ENCODE measurements at regions not wholly inside any gene's neighbourhood (a gene's known extent, or its start where the extent isn't known, plus 50 kb on each side); places are given as distances from the start of the nearest gene placed in this dataset.
A peak's percentile ranks its signal among the peaks of the same experiment; 100 is the strongest.

DNA sequence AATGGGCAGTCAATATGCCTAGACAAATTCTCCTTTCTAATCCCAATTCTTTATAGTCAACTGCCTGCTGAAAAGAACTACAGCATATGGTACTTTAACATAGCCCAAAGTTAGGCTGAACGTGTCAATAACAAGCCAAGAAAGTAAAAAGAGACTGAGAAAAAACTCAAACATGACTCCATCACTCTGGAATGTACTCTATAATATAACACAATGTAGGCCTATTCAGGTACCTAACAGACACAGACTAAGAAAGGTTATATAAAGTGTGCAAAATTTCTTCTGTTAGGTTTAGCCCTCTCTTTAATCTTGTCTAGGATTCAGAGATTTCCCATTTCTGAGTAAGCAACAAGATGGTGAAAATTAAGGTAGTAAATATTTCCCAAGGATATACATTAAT is 209.7 kb upstream of the PRR16 start:
- Histone ChIP-seq H3K4me3 (ENCODE audit: insufficient read depth, low read length) (no peak overlapping the region), H3K27me3 (ENCODE audit: insufficient read depth, low read length) (no peaks in the 10 kb centered on the region), H3K79me2 (ENCODE audit: insufficient read depth, low read length) (no peaks in the 10 kb centered on the region), H4K20me1 (ENCODE audit: insufficient read depth, low read length) (no peaks in the 10 kb centered on the region), H3K9me3 (ENCODE audit: low read depth, low read length) (no peaks in the 10 kb centered on the region), H3K4me2 (ENCODE audit: insufficient read depth, low read length) (no peak overlapping the region), H3K36me3 (ENCODE audit: insufficient read depth, low read length) (no peaks in the 10 kb centered on the region), H3K4me1 (ENCODE audit: insufficient read depth, low read length) (no peaks in the 10 kb centered on the region), H3K27ac (ENCODE audit: low read depth, low read length) (no peak overlapping the region), H2AFZ (ENCODE audit: low read length) (no peak overlapping the region)
- DNase-seq (ENCODE audit: insufficient read length, low spot score, missing footprints) = no peak
- TF ChIP-seq, protein P1, sequence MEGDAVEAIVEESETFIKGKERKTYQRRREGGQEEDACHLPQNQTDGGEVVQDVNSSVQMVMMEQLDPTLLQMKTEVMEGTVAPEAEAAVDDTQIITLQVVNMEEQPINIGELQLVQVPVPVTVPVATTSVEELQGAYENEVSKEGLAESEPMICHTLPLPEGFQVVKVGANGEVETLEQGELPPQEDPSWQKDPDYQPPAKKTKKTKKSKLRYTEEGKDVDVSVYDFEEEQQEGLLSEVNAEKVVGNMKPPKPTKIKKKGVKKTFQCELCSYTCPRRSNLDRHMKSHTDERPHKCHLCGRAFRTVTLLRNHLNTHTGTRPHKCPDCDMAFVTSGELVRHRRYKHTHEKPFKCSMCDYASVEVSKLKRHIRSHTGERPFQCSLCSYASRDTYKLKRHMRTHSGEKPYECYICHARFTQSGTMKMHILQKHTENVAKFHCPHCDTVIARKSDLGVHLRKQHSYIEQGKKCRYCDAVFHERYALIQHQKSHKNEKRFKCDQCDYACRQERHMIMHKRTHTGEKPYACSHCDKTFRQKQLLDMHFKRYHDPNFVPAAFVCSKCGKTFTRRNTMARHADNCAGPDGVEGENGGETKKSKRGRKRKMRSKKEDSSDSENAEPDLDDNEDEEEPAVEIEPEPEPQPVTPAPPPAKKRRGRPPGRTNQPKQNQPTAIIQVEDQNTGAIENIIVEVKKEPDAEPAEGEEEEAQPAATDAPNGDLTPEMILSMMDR (IDR thresholded peaks at IDR 0.05; ENCODE audit: extremely low read depth, low read depth, low read length) = no peak

DNA sequence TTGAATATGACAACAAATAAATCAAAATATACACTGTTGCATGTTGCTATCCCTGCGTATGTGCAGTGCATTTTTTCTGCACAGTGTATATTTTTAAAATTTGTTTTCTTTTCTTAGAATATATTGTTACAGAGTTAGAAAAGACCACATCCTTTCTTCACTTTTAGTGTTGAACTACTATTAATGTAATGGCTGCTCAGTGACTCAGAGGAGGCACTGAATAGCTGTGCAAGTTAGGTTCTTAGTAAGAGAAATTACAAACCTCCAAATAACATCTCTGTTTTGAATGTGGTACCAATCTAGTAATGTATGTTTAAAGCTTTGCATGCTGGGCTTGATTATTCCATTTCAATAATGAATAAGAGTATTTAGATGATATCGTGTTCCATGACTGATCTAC is 208.9 kb upstream of the PRR16 start:
- no peaks in the 10 kb centered on the region for H3K27me3 ChIP-seq (ENCODE audit: insufficient read depth, low read length)
- H3K4me3 ChIP-seq (ENCODE audit: insufficient read depth, low read length) = no peak overlapping the region
- H4K20me1 ChIP-seq (ENCODE audit: insufficient read depth, low read length) = no peaks in the 10 kb centered on the region
- no peak for DNase-seq (ENCODE audit: insufficient read length, low spot score, missing footprints)
- TF ChIP-seq, protein P1 (IDR thresholded peaks at IDR 0.05; ENCODE audit: extremely low read depth, low read depth, low read length) = no peak
- no peak overlapping the region for H2AFZ ChIP-seq (ENCODE audit: low read length)
- no peaks in the 10 kb centered on the region for H3K79me2 ChIP-seq (ENCODE audit: insufficient read depth, low read length)
- H3K9me3 ChIP-seq (ENCODE audit: low read depth, low read length) = no peaks in the 10 kb centered on the region
- no peaks in the 10 kb centered on the region for H3K4me1 ChIP-seq (ENCODE audit: insufficient read depth, low read length)
- no peak overlapping the region for H3K27ac ChIP-seq (ENCODE audit: low read depth, low read length)
- H3K36me3 ChIP-seq (ENCODE audit: insufficient read depth, low read length) = no peaks in the 10 kb centered on the region
- no peak overlapping the region for H3K4me2 ChIP-seq (ENCODE audit: insufficient read depth, low read length)

DNA sequence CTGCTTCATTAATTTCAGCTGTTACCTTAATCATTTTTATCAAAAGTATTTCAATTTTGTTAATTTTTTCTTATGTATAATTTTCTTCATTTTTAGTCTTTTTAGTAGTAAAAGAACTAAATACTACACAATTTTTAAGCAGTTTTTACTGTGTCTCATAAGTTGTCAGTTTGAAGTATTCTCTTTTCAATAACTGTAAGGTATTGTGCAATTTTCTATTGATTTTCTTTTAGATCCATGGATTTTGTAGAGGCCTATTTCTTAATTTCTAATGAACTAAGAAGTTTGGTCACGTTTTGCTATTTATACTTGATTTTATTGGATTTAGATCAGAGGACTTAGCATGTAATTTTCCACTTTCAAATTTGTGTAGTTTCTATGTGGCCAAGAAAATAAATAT is 207.7 kb upstream of the PRR16 start:
- no peak overlapping the region for H3K4me2 ChIP-seq (ENCODE audit: insufficient read depth, low read length)
- no peaks in the 10 kb centered on the region for H3K9me3 ChIP-seq (ENCODE audit: low read depth, low read length)
- no peak overlapping the region for H3K4me3 ChIP-seq (ENCODE audit: insufficient read depth, low read length)
- DNase-seq (ENCODE audit: insufficient read length, low spot score, missing footprints) = no peak
- no peaks in the 10 kb centered on the region for H3K36me3 ChIP-seq (ENCODE audit: insufficient read depth, low read length)
- no peaks in the 10 kb centered on the region for H3K4me1 ChIP-seq (ENCODE audit: insufficient read depth, low read length)
- H3K27ac ChIP-seq (ENCODE audit: low read depth, low read length) = no peak overlapping the region
- H4K20me1 ChIP-seq (ENCODE audit: insufficient read depth, low read length) = no peaks in the 10 kb centered on the region
- H2AFZ ChIP-seq (ENCODE audit: low read length) = no peak overlapping the region
- no peaks in the 10 kb centered on the region for H3K27me3 ChIP-seq (ENCODE audit: insufficient read depth, low read length)
- no peaks in the 10 kb centered on the region for H3K79me2 ChIP-seq (ENCODE audit: insufficient read depth, low read length)
- TF ChIP-seq, protein P1 (IDR thresholded peaks at IDR 0.05; ENCODE audit: extremely low read depth, low read depth, low read length) = no peak

DNA sequence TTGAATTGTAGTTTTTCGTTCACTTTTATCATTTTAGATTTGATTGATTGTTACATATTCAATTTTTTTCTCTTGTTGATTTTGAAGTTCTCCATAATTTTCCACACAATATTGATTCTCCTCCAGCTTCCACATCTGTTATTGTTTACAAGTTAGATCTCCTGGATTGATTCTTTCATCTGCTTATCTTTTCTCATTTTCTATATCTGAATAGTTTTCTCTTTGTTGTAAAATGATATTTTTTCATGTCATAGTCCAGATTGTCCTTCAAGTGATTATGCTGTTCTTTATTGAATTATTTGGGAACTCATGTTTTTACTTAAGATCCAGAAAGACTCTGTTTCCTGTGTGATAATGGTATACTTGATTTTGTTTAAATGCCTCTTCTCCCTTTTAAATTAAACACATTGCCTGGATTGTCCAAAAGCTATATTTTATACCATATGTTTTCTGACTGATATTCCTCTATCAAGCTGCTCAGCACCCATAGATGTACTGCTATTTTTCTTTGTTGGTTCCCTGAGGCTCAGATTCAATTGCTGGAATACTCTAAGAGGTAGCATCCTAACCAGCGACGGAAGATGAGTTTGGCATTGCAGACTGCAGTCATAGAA is 206.6 kb upstream of the PRR16 start:
- Histone ChIP-seq H3K4me1 (ENCODE audit: insufficient read depth, low read length) (no peaks in the 10 kb centered on the region), H4K20me1 (ENCODE audit: insufficient read depth, low read length) (no peaks in the 10 kb centered on the region), H3K27ac (ENCODE audit: low read depth, low read length) (no peak overlapping the region), H3K36me3 (ENCODE audit: insufficient read depth, low read length) (no peaks in the 10 kb centered on the region), H3K27me3 (ENCODE audit: insufficient read depth, low read length) (no peaks in the 10 kb centered on the region), H3K79me2 (ENCODE audit: insufficient read depth, low read length) (no peaks in the 10 kb centered on the region), H2AFZ (ENCODE audit: low read length) (peak overlapping the region; percentile 57), H3K4me3 (ENCODE audit: insufficient read depth, low read length) (no peak overlapping the region), H3K4me2 (ENCODE audit: insufficient read depth, low read length) (no peak overlapping the region), H3K9me3 (ENCODE audit: low read depth, low read length) (no peaks in the 10 kb centered on the region)
- TF ChIP-seq, protein P1 (IDR thresholded peaks at IDR 0.05; ENCODE audit: extremely low read depth, low read depth, low read length) = no peak
- no peak for DNase-seq (ENCODE audit: insufficient read length, low spot score, missing footprints)
